NB4 (cell line): ENCODE measurements at regions not wholly inside any gene's neighbourhood (a gene's known extent, or its start where the extent isn't known, plus 50 kb on each side); places are given as distances from the start of the nearest gene placed in this dataset.
"Not testable (repeated sequence)": the region's sequence is repeated elsewhere in the genome, so short reads cannot be mapped to it uniquely, and the experiment has no call there.

Experiments used
- CTCF ChIP-seq: IDR thresholded peaks from one replicate; pipeline ENCODE4 v1.5.1; 2012; ENCODE audit warnings: low read depth, low read length
- POLR2A ChIP-seq: IDR thresholded peaks from 2 replicates; pipeline ENCODE4 v1.6.1; 2011; ENCODE audit warnings: mild to moderate bottlenecking; ENCODE audit not compliant: insufficient read length; ENCODE audit errors: extremely low read depth

- TF ChIP-seq POLR2A, CTCF: not testable (repeated sequence)
Observed at GRCh38 chr6:802223-802622, 109.3 kb upstream of the EXOC2 start.
